Erythroblast (primary cell): ENCODE measurements at regions not wholly inside any gene's neighbourhood (a gene's known extent, or its start where the extent isn't known, plus 50 kb on each side); places are given as distances from the start of the nearest gene placed in this dataset.

Experiments
- GATA1 ChIP-seq: IDR thresholded peaks from 2 replicates; pipeline ENCODE4 v1.6.1; 2011; ENCODE audit warnings: low read depth, mild to moderate bottlenecking, control low read depth, low read length, moderate library complexity
- POLR2A ChIP-seq: IDR thresholded peaks from 2 replicates; pipeline ENCODE4 v1.6.1; 2011; ENCODE audit warnings: mild to moderate bottlenecking, low read length

DNA sequence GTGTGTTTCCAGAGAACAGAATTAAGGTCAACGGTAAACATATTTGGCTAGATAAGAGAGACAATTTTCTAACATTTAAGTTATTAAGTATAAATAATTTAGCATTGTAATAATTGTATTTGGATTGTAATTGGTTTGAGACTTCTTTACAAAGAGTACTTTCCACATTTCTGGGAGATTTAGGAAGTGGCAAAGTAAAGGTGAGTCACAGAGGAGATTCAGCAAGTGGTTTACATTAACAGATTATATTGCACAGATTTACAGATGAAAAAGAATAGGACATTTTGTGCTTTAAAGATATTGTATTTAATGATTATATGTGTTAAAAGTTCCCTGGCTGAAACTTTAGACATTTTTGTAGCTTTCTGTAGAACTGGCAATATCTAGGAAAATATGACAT, 584.4 kb upstream of the AADAT start:
- TF ChIP-seq POLR2A (no peak), GATA1 (no peak)
